WERI-Rb-1 (cell line): ENCODE measurements at regions not wholly inside any gene's neighbourhood (a gene's known extent, or its start where the extent isn't known, plus 50 kb on each side); places are given as distances from the start of the nearest gene placed in this dataset.

Experiments
- DNase-seq: peaks from one replicate; pipeline ENCODE4 v3.0.0-alpha.2; 2020
- H3K27ac ChIP-seq: fragments of 250-450 bp; sonication (Bioruptor Pico); 2 replicates; pipeline ENCODE4 v1.5.1; 2020; ENCODE audit warnings: mild to moderate bottlenecking, moderate library complexity
- H3K27me3 ChIP-seq: fragments of 250-450 bp; sonication (Bioruptor Pico); 2 replicates; pipeline ENCODE4 v1.5.1; 2021; ENCODE audit warnings: mild to moderate bottlenecking, low read depth, moderate library complexity; ENCODE audit not compliant: insufficient read depth, severe bottlenecking
- H3K36me3 ChIP-seq: fragments of 250-450 bp; sonication (Bioruptor Pico); 2 replicates; pipeline ENCODE4 v1.5.1; 2020; ENCODE audit warnings: mild to moderate bottlenecking, moderate library complexity
- H3K4me3 ChIP-seq: 2 replicates; pipeline ENCODE4 v1.5.1; 2011; ENCODE audit warnings: low read depth, mild to moderate bottlenecking, control low read depth, low read length
- H3K9me3 ChIP-seq: fragments of 250-450 bp; sonication (Bioruptor Pico); 2 replicates; pipeline ENCODE4 v1.5.1; 2021; ENCODE audit warnings: mild to moderate bottlenecking, moderate library complexity; ENCODE audit not compliant: severe bottlenecking
- CTCF ChIP-seq: IDR thresholded peaks from 2 replicates; pipeline ENCODE4 v1.5.1; 2011; ENCODE audit warnings: low read depth, mild to moderate bottlenecking, control low read depth, inconsistent platforms, low read length

GRCh38 chrX:149259241-149259640 lies 245.9 kb downstream of the IDS start:
- no peak for DNase-seq
- no peak overlapping the region for H3K4me3 ChIP-seq
- H3K36me3 ChIP-seq: no peaks in the 10 kb centered on the region
- no peak for TF ChIP-seq CTCF
- H3K9me3 ChIP-seq: no peaks in the 10 kb centered on the region
- no peak overlapping the region for H3K27ac ChIP-seq
- H3K27me3 ChIP-seq: no peaks in the 10 kb centered on the region

GRCh38 chrX:149255860-149256259 lies 249.2 kb downstream of the IDS start:
- Histone ChIP-seq H3K4me3 (no peak overlapping the region), H3K36me3 (no peaks in the 10 kb centered on the region), H3K27ac (no peak overlapping the region), H3K27me3 (no peaks in the 10 kb centered on the region), H3K9me3 (no peaks in the 10 kb centered on the region)
- DNase-seq: no peak
- no peak for TF ChIP-seq CTCF

GRCh38 chrX:149248073-149248625 lies 257.0 kb downstream of the IDS start:
- DNase-seq: no peak
- no peaks in the 10 kb centered on the region for H3K27me3 ChIP-seq
- no peak overlapping the region for H3K27ac ChIP-seq
- H3K36me3 ChIP-seq: no peaks in the 10 kb centered on the region
- no peak for TF ChIP-seq CTCF
- no peaks in the 10 kb centered on the region for H3K9me3 ChIP-seq
- H3K4me3 ChIP-seq: no peak overlapping the region

- Histone ChIP-seq H3K27ac (no peak overlapping the region), H3K9me3 (peaks cover 11% of the 10 kb centered on the region), H3K27me3 (no peaks in the 10 kb centered on the region), H3K36me3 (no peaks in the 10 kb centered on the region), H3K4me3 (no peak overlapping the region)
- no peak for DNase-seq
- no peak for TF ChIP-seq CTCF
These were observed 274.4 kb downstream of the IDS start for GRCh38 chrX:149230689-149231088.

- Histone ChIP-seq H3K4me3 (no peak overlapping the region), H3K27me3 (no peaks in the 10 kb centered on the region), H3K27ac (peak overlapping the region; percentile 52), H3K9me3 (peaks cover 11% of the 10 kb centered on the region), H3K36me3 (no peaks in the 10 kb centered on the region)
- TF ChIP-seq CTCF: no peak
- DNase-seq: no peak
These were observed 281.3 kb downstream of the IDS start for GRCh38 chrX:149223854-149224253.

GRCh38 chrX:149222040-149222439 lies 283.1 kb downstream of the IDS start:
- DNase-seq: no peak
- no peaks in the 10 kb centered on the region for H3K36me3 ChIP-seq
- H3K27ac ChIP-seq: no peak overlapping the region
- no peak for TF ChIP-seq CTCF
- H3K4me3 ChIP-seq: no peak overlapping the region
- peaks cover 3% of the 10 kb centered on the region for H3K9me3 ChIP-seq
- H3K27me3 ChIP-seq: no peaks in the 10 kb centered on the region
